GM23248 (cell line): ENCODE measurements at regions not wholly inside any gene's neighbourhood (a gene's known extent, or its start where the extent isn't known, plus 50 kb on each side); places are given as distances from the start of the nearest gene placed in this dataset.

Experiments
- EZH2 ChIP-seq: fragments of 200-600 bp; sonication (generic); IDR thresholded peaks from 2 replicates; pipeline ENCODE4 v1.6.1; 2018; ENCODE audit warnings: antibody characterized with exemption, mild to moderate bottlenecking; ENCODE audit not compliant: insufficient read depth, poor library complexity, severe bottlenecking
- EZH2phosphoT487 ChIP-seq: fragments of 200-600 bp; sonication (generic); IDR thresholded peaks from 2 replicates; pipeline ENCODE4 v1.6.1; 2018; ENCODE audit warnings: antibody characterized with exemption, moderate library complexity, mild to moderate bottlenecking, low read depth; ENCODE audit not compliant: insufficient read depth

GRCh38 chr18:14930076-14930475 is 182.1 kb downstream of the ANKRD30B start:
- TF ChIP-seq EZH2 (no peak), EZH2phosphoT487 (no peak)
